ENCODE measurements at regions not wholly inside any gene's neighbourhood (a gene's known extent, or its start where the extent isn't known, plus 50 kb on each side); places are given as distances from the start of the nearest gene placed in this dataset.

DNA sequence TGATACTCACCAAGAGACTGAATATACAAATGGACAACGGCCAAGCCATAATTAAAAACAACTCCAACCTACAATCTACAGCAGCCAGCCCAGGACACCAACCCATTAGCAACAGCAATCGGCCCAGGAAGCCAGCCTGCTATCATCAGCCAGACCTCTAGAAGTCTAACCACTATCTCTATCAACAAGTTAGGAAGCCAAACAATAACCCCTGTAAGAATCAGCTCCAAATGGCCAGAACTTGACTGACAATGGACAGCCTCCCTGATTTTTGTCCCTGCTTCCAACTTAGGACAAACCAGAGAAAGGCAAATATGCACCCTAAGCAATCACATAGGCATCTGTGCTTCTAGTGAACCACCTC is 511.8 kb upstream of the JARID2 start:
- TF ChIP-seq, protein P1, sequence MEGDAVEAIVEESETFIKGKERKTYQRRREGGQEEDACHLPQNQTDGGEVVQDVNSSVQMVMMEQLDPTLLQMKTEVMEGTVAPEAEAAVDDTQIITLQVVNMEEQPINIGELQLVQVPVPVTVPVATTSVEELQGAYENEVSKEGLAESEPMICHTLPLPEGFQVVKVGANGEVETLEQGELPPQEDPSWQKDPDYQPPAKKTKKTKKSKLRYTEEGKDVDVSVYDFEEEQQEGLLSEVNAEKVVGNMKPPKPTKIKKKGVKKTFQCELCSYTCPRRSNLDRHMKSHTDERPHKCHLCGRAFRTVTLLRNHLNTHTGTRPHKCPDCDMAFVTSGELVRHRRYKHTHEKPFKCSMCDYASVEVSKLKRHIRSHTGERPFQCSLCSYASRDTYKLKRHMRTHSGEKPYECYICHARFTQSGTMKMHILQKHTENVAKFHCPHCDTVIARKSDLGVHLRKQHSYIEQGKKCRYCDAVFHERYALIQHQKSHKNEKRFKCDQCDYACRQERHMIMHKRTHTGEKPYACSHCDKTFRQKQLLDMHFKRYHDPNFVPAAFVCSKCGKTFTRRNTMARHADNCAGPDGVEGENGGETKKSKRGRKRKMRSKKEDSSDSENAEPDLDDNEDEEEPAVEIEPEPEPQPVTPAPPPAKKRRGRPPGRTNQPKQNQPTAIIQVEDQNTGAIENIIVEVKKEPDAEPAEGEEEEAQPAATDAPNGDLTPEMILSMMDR (IDR thresholded peaks at IDR 0.05; ENCODE audit: poor library complexity): no peak
- TF ChIP-seq EZH2 (IDR thresholded peaks at IDR 0.05; ENCODE audit: borderline replicate concordance) (no peak), EZH2phosphoT487 (IDR thresholded peaks at IDR 0.05; ENCODE audit: low read depth, severe bottlenecking, unreplicated experiment) (no peak)
